ENCODE measurements at regions not wholly inside any gene's neighbourhood (a gene's known extent, or its start where the extent isn't known, plus 50 kb on each side); places are given as distances from the start of the nearest gene placed in this dataset.
A peak's percentile ranks its signal among the peaks of the same experiment; 100 is the strongest.

GRCh38 chr15:38689522-38689921, 124.9 kb upstream of the RASGRP1 start:
- ChIA-PET CTCF (interaction anchor here (0.5 to 6.2 kb wide), 12 partner anchors 9 to 1025 kb away, joined by 3 to 50 read pairs (median 4); partner anchors contain the start of gene RASGRP1), POLR2A (no interaction called here)
- TF ChIP-seq POLR2A (IDR thresholded peaks at IDR 0.05; ENCODE audit: low read length): no peak
- TF ChIP-seq JUN (IDR thresholded peaks at IDR 0.05): no peak
- no peak for TF ChIP-seq RAD21 (conservative IDR thresholded peaks at IDR 0.05 in 1 of 2, IDR thresholded peaks at IDR 0.05 in 1 of 2)
- TF ChIP-seq, protein P1, sequence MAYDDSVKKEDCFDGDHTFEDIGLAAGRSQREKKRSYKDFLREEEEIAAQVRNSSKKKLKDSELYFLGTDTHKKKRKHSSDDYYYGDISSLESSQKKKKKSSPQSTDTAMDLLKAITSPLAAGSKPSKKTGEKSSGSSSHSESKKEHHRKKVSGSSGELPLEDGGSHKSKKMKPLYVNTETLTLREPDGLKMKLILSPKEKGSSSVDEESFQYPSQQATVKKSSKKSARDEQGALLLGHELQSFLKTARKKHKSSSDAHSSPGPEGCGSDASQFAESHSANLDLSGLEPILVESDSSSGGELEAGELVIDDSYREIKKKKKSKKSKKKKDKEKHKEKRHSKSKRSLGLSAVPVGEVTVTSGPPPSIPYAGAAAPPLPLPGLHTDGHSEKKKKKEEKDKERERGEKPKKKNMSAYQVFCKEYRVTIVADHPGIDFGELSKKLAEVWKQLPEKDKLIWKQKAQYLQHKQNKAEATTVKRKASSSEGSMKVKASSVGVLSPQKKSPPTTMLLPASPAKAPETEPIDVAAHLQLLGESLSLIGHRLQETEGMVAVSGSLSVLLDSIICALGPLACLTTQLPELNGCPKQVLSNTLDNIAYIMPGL (CRISPR knock-in tag; IDR thresholded peaks at IDR 0.05; ENCODE audit: borderline replicate concordance): no peak
- TF ChIP-seq TP53 (CRISPR knock-in tag; IDR thresholded peaks at IDR 0.05): no peak
- H3K4me1 ChIP-seq: no peaks in the 10 kb centered on the region
- no peak for DNase-seq (ENCODE audit: low read depth in 1 of 2, low spot score in 1 of 2)
- H3K4me2 ChIP-seq: no peak overlapping the region
- no peaks in the 10 kb centered on the region for H3K9me3 ChIP-seq
- no peak for FAIRE-seq
- no peak overlapping the region for H3K4me3 ChIP-seq
- WGBS (ENCODE audit: missing lambda C conversion rate): 81% methylated on average over 2 of the region's 2 CpGs
- ATAC-seq: no peak
- H3K27ac ChIP-seq: no peak overlapping the region

DNA sequence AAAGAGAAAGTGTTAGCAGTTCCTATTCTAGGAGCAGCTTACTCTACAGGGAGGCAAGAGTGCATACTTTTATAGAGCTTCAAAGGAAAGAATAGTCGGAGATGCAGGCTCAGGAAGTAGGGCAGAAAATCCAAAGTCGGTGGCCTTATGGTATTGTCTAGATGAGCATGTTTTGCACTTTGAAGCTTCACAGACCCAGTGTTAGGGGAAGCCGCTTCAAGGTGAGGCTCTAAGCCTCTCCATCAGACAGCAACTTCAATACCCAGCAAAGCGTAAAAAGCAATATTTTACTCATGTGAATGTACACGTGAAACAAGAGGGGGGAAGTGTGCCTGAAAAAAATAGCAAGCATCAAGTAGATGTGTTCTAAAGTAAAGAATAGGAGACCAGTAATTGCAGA, 125.6 kb upstream of the RASGRP1 start:
- H3K4me1 ChIP-seq: no peaks in the 10 kb centered on the region
- H3K27ac ChIP-seq: no peak overlapping the region
- ATAC-seq (no peak), DNase-seq (ENCODE audit: low read depth in 1 of 2, low spot score in 1 of 2) (no peak), FAIRE-seq (no peak)
- H3K9me3 ChIP-seq: no peaks in the 10 kb centered on the region
- H3K4me2 ChIP-seq: no peak overlapping the region
- CTCF ChIA-PET: interaction anchor here (0.6 to 6.2 kb wide), 27 partner anchors 8 to 694 kb away, joined by 3 to 50 read pairs (median 4); partner anchors contain the start of gene RASGRP1
- TF ChIP-seq, protein P2, sequence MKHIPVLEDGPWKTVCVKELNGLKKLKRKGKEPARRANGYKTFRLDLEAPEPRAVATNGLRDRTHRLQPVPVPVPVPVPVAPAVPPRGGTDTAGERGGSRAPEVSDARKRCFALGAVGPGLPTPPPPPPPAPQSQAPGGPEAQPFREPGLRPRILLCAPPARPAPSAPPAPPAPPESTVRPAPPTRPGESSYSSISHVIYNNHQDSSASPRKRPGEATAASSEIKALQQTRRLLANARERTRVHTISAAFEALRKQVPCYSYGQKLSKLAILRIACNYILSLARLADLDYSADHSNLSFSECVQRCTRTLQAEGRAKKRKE (CRISPR knock-in tag; IDR thresholded peaks at IDR 0.05; ENCODE audit: low read depth): no peak
- WGBS (ENCODE audit: missing lambda C conversion rate): 86% methylated on average over 5 of the region's 5 CpGs
- no peak overlapping the region for H3K4me3 ChIP-seq
- POLR2A ChIA-PET: no interaction called here

DNA sequence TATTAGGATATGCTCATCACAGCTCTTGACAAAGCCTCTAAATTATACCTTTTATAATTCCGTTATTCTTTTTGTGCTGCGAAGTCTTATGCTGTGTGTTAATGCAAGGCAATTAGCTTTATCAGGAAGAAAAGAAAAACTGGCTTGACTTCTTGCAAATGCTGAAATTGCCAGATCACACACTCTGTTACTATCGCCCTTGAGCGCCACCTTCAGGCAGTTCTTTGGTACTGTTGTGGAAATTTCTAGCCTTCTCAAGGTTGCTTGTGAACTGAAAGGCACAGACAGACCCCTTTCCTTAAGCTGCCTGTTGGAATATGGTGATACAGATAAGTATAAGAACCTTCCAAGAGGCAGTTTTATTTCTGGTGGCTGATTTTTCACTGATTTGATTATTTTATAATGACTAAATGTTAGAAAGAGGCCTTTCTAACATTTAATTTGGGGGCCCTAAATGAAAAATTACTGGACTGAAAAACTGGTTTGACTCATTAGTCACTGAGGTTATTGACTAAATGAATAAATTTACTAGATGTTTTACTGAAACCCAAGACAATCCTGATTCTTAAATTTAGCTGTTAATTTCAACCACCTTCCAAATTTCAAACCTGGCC, 126.2 kb upstream of the RASGRP1 start:
- DNase-seq (ENCODE audit: low read depth in 1 of 2, low spot score in 1 of 2): peak in 1 of 2 experiments; percentile 68
- 6% methylated on average over 4 of the region's 4 CpGs for WGBS (ENCODE audit: missing lambda C conversion rate)
- Histone ChIP-seq H3K4me3 (no peak overlapping the region), H3K4me1 (no peaks in the 10 kb centered on the region), H3K27ac (no peak overlapping the region), H3K4me2 (no peak overlapping the region), H3K9me3 (no peaks in the 10 kb centered on the region)
- CTCF ChIA-PET: interaction anchor here (0.6 to 6.2 kb wide), 32 partner anchors 8 to 695 kb away, joined by 3 to 50 read pairs (median 4); partner anchors contain the start of gene RASGRP1
- TF ChIP-seq CHD4 (IDR thresholded peaks at IDR 0.05; ENCODE audit: borderline replicate concordance) (no peak), ZSCAN20 (CRISPR knock-in tag; IDR thresholded peaks at IDR 0.05) (no peak), ZNF302 (CRISPR knock-in tag; IDR thresholded peaks at IDR 0.05) (no peak), ZC3H11A (IDR thresholded peaks at IDR 0.05) (no peak), HES2 (IDR thresholded peaks at IDR 0.05) (no peak), SMC3 (IDR thresholded peaks at IDR 0.05) (peak; percentile 42), KDM5A (IDR thresholded peaks at IDR 0.05) (no peak), RCOR1 (IDR thresholded peaks at IDR 0.05; ENCODE audit: low read depth, low read length) (no peak), RFX5 (IDR thresholded peaks at IDR 0.05) (no peak), SREBF2 (IDR thresholded peaks at IDR 0.05) (no peak), PHF8 (IDR thresholded peaks at IDR 0.05; ENCODE audit: borderline replicate concordance, low read depth) (no peak), RAD21 (conservative IDR thresholded peaks at IDR 0.05 in 1 of 2, IDR thresholded peaks at IDR 0.05 in 1 of 2) (peak; percentile 35 to 57; a peak in 3 of 5 replicates), NPAS2 (CRISPR knock-in tag; IDR thresholded peaks at IDR 0.05; ENCODE audit: borderline replicate concordance) (no peak), MAFK (IDR thresholded peaks at IDR 0.05; ENCODE audit: partially characterized antibody) (no peak)
- TF ChIP-seq, protein P3, sequence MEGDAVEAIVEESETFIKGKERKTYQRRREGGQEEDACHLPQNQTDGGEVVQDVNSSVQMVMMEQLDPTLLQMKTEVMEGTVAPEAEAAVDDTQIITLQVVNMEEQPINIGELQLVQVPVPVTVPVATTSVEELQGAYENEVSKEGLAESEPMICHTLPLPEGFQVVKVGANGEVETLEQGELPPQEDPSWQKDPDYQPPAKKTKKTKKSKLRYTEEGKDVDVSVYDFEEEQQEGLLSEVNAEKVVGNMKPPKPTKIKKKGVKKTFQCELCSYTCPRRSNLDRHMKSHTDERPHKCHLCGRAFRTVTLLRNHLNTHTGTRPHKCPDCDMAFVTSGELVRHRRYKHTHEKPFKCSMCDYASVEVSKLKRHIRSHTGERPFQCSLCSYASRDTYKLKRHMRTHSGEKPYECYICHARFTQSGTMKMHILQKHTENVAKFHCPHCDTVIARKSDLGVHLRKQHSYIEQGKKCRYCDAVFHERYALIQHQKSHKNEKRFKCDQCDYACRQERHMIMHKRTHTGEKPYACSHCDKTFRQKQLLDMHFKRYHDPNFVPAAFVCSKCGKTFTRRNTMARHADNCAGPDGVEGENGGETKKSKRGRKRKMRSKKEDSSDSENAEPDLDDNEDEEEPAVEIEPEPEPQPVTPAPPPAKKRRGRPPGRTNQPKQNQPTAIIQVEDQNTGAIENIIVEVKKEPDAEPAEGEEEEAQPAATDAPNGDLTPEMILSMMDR (IDR thresholded peaks at IDR 0.05): peak; percentile 56
- POLR2A ChIA-PET: no interaction called here
- no peak for FAIRE-seq
- ATAC-seq: peak in 1 of 2 experiments; percentile 76; a peak in 3 of 6 replicates

Measured in A549 (cell line).